ENCODE measurements at regions not wholly inside any gene's neighbourhood (a gene's known extent, or its start where the extent isn't known, plus 50 kb on each side); places are given as distances from the start of the nearest gene placed in this dataset.
"Not testable (repeated sequence)": the region's sequence is repeated elsewhere in the genome, so short reads cannot be mapped to it uniquely, and the experiment has no call there.

DNA sequence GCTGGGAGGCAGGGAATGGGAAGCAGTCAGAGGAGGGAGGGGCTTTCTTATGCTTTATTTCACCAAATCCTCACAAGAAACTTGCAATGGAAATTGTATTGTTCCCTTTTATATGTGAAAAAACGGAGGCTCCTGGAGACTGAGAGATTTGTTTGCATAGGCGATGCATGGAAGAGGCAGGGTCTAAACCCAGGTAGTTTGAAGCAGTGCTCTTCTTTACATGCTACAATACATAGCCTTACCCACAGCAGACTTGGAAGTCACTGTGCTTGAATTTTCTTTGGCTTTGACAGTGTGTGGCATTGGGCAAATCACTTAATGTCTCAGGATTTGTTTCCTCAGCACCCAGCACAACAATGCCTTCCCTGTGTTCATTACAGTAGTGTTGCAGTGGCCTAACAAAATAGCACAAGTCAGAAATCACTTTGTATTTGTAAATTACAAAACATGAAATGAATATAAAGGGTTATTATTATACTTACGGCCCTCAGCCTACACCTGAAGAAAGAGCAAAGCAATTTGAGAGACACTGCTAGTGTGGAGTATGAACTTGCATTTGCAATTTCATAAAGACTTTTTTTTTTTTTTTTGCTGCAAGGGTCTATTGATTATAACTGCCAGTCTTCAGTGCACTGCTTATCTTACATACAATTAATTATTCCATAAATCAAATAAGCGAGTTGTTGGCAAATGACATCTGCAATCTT, 646.4 kb upstream of the KCNMB2 start:
- Histone ChIP-seq H3K4me1 (ENCODE audit: control insufficient read depth in 3 of 3, insufficient read depth in 3 of 3, low read length in 3 of 3) (no peaks in the 10 kb centered on the region), H3K27ac (ENCODE audit: low read depth, low read length) (no peak overlapping the region), H3K9ac (ENCODE audit: low read depth in 1 of 3, low read length in 3 of 3) (no peak overlapping the region), H3K4me3 (ENCODE audit: low read length in 3 of 3) (no peak overlapping the region), H3K27me3 (ENCODE audit: control insufficient read depth in 3 of 3, insufficient read depth in 3 of 3, low read length in 3 of 3) (no peaks in the 10 kb centered on the region), H3K36me3 (ENCODE audit: control insufficient read depth in 3 of 3, insufficient read depth in 3 of 3, low read length in 3 of 3) (no peaks in the 10 kb centered on the region), H3K9me3 (ENCODE audit: control insufficient read depth in 3 of 3, low read length in 3 of 3) (no peaks in the 10 kb centered on the region)

DNA sequence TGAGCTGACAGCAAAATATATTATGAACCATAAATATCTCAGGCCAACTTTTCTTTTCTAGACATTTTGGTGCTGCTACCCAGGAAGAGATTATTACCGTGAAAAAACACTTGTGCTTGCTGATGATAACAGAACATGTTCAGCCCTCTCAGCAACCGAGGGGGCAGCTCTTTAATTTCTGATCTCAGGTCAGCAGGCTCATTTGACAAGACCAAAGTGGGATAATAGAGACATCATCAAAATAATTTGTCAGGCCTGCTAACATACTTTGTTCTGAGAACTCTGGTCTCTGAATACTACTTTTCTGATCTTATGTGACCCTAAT, 645.9 kb upstream of the KCNMB2 start:
- H3K27me3 ChIP-seq (ENCODE audit: control insufficient read depth in 3 of 3, insufficient read depth in 3 of 3, low read length in 3 of 3) = no peaks in the 10 kb centered on the region
- H3K27ac ChIP-seq (ENCODE audit: low read depth, low read length) = no peak overlapping the region
- no peak overlapping the region for H3K4me3 ChIP-seq (ENCODE audit: low read length in 3 of 3)
- no peaks in the 10 kb centered on the region for H3K9me3 ChIP-seq (ENCODE audit: control insufficient read depth in 3 of 3, low read length in 3 of 3)
- no peak overlapping the region for H3K9ac ChIP-seq (ENCODE audit: low read depth in 1 of 3, low read length in 3 of 3)
- no peaks in the 10 kb centered on the region for H3K36me3 ChIP-seq (ENCODE audit: control insufficient read depth in 3 of 3, insufficient read depth in 3 of 3, low read length in 3 of 3)
- no peaks in the 10 kb centered on the region for H3K4me1 ChIP-seq (ENCODE audit: control insufficient read depth in 3 of 3, insufficient read depth in 3 of 3, low read length in 3 of 3)

DNA sequence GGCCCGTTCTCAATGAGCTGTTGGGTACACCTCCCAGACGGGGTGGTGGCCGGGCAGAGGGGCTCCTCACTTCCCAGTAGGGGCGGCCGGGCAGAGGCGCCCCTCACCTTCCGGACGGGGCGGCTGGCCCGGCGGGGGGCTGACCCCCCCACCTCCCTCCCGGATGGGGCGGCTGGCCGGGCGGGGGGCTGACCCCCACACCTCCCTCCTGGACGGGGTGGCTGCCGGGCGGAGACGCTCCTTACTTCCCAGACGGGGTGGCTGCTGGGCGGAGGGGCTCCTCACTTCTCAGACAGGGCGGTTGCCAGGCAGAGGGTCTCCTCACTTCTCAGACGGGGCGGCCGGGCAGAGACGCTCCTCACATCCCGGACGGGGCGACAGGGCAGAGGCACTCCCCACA, 644.7 kb upstream of the KCNMB2 start:
- H3K27me3 ChIP-seq (ENCODE audit: control insufficient read depth in 3 of 3, insufficient read depth in 3 of 3, low read length in 3 of 3); H3K9ac ChIP-seq (ENCODE audit: low read depth in 1 of 3, low read length in 3 of 3); H3K4me1 ChIP-seq (ENCODE audit: control insufficient read depth in 3 of 3, insufficient read depth in 3 of 3, low read length in 3 of 3); H3K9me3 ChIP-seq (ENCODE audit: control insufficient read depth in 3 of 3, low read length in 3 of 3); H3K27ac ChIP-seq (ENCODE audit: low read depth, low read length); H3K36me3 ChIP-seq (ENCODE audit: control insufficient read depth in 3 of 3, insufficient read depth in 3 of 3, low read length in 3 of 3); H3K4me3 ChIP-seq (ENCODE audit: low read length in 3 of 3): not testable (repeated sequence)

DNA sequence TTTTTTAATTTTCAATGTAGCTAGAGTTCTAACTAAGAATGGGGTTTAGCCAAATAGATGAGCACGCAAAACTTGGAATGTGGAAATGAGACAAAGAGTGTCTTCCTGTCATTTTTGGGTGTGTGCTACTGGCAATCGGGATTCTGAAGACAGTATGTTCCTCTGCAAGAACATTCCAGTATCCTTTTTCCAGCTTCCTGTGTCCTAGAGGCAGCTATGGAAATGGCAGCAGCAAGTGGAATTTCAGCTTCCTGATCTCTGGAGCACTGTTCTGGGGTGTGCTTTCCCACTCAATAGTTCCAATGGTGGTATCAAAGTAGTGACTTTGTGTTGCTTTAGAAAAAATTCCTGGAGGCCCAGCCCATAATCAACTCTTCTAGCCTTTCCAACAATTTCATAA, 642.9 kb upstream of the KCNMB2 start:
- no peak overlapping the region for H3K9ac ChIP-seq (ENCODE audit: low read depth in 1 of 3, low read length in 3 of 3)
- H3K4me1 ChIP-seq (ENCODE audit: control insufficient read depth in 3 of 3, insufficient read depth in 3 of 3, low read length in 3 of 3) = no peaks in the 10 kb centered on the region
- H3K27ac ChIP-seq (ENCODE audit: low read depth, low read length) = no peak overlapping the region
- no peaks in the 10 kb centered on the region for H3K36me3 ChIP-seq (ENCODE audit: control insufficient read depth in 3 of 3, insufficient read depth in 3 of 3, low read length in 3 of 3)
- no peaks in the 10 kb centered on the region for H3K27me3 ChIP-seq (ENCODE audit: control insufficient read depth in 3 of 3, insufficient read depth in 3 of 3, low read length in 3 of 3)
- H3K4me3 ChIP-seq (ENCODE audit: low read length in 3 of 3) = no peak overlapping the region
- peaks cover 0 to 4% (median 4%) of the 10 kb centered on the region in 3 donors for H3K9me3 ChIP-seq (ENCODE audit: control insufficient read depth in 3 of 3, low read length in 3 of 3)

DNA sequence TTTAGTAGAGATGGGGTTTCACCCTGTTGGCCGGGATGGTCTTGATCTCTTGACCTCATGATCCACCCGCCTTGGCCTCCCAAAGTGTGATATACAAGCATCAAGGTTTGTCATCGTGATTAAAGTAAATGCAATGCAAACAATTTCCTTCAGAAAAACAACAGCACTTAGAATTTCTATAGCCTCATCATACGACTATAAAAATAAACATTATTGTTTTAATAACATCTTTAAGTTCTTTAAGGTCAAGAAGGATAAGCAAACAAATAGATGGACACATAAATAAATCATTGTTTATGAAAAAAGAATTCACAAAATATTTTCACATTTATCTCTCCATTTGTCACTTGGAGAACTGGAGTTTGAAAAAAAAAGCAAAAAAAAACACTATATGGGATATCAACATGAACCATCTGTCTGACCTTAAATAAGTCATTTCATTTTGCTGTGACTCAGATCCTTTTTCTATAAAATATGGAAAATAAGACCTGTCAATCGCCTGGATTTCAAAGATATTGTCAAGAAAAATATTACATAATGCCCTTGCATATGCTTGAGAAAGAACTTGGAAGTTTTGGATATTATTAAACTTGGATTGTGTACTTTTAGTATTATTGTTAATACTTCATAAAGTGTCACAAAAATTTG, 642.0 kb upstream of the KCNMB2 start:
- H3K27ac ChIP-seq (ENCODE audit: low read depth, low read length) = no peak overlapping the region
- no peak overlapping the region for H3K9ac ChIP-seq (ENCODE audit: low read depth in 1 of 3, low read length in 3 of 3)
- H3K9me3 ChIP-seq (ENCODE audit: control insufficient read depth in 3 of 3, low read length in 3 of 3) = peaks cover 4 to 8% (median 6%) of the 10 kb centered on the region in 3 donors
- H3K4me3 ChIP-seq (ENCODE audit: low read length in 3 of 3) = no peak overlapping the region
- no peaks in the 10 kb centered on the region for H3K27me3 ChIP-seq (ENCODE audit: control insufficient read depth in 3 of 3, insufficient read depth in 3 of 3, low read length in 3 of 3)
- H3K4me1 ChIP-seq (ENCODE audit: control insufficient read depth in 3 of 3, insufficient read depth in 3 of 3, low read length in 3 of 3) = no peaks in the 10 kb centered on the region
- no peaks in the 10 kb centered on the region for H3K36me3 ChIP-seq (ENCODE audit: control insufficient read depth in 3 of 3, insufficient read depth in 3 of 3, low read length in 3 of 3)

DNA sequence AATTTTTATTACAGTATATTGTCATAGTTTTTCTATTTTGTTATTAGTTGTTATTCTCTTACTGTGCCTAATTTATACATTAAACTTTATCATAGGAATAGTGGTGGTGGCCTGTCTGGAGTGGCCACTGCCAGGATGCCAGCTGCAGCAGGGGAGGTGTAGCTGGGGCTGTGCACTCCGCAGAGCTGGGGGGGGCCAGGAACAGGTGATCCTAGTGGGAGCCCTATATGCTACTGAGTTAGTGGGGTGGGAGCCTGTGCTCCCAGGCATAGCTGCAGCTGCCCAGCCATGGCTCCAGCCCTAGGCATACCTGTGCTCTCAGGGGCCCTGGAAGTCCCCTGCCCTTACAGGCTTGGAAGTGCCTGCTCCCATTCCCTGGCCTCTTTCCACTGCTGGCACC, 638.1 kb upstream of the KCNMB2 start:
- Histone ChIP-seq H3K27ac (ENCODE audit: low read depth, low read length) (no peak overlapping the region), H3K4me1 (ENCODE audit: control insufficient read depth in 3 of 3, insufficient read depth in 3 of 3, low read length in 3 of 3) (no peaks in the 10 kb centered on the region), H3K36me3 (ENCODE audit: control insufficient read depth in 3 of 3, insufficient read depth in 3 of 3, low read length in 3 of 3) (no peaks in the 10 kb centered on the region), H3K27me3 (ENCODE audit: control insufficient read depth in 3 of 3, insufficient read depth in 3 of 3, low read length in 3 of 3) (no peaks in the 10 kb centered on the region), H3K9me3 (ENCODE audit: control insufficient read depth in 3 of 3, low read length in 3 of 3) (peaks cover 6 to 13% (median 9%) of the 10 kb centered on the region in 3 donors), H3K4me3 (ENCODE audit: low read length in 3 of 3) (no peak overlapping the region), H3K9ac (ENCODE audit: low read depth in 1 of 3, low read length in 3 of 3) (no peak overlapping the region)

DNA sequence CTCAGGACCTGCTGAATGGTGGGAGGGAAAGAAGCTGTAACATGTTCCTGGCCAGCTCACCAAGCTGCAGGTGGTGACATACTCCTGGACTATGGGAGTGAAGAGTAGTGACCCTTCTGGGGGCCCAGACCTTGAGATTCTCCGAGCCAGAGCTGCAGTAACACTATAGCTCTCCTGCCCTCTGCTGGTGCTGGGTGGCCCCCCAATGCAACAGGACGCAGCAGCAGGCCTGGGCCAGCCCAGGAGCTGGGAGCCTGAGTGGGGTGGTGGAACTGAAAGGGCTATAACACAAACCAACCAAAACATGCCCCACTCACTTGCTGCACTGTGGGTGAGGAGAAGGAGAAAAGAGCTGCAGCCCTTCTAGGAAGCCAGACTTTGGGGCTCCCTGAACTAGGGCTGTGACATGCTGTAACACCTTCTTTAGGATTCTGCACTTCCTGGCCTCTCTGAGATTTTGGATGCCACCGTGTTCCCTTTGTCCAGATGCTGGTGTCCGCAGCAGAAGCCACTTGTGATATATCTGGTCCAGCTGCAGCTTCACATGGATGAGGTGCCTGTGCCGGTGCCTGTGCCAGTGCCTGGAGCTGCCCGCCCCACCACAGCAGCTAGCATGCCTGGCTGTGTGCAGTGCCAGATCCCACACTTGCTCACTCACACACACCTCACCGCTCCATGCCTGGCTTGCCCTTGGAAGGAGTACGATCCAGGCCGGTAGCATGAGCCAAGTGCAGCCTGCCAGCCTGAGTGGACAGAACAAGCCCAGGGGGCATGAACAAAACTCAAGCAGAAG, 636.8 kb upstream of the KCNMB2 start:
- H3K4me1 ChIP-seq (ENCODE audit: control insufficient read depth in 3 of 3, insufficient read depth in 3 of 3, low read length in 3 of 3) = no peaks in the 10 kb centered on the region
- H3K9me3 ChIP-seq (ENCODE audit: control insufficient read depth in 3 of 3, low read length in 3 of 3) = peaks cover 6 to 13% (median 9%) of the 10 kb centered on the region in 3 donors
- no peak overlapping the region for H3K4me3 ChIP-seq (ENCODE audit: low read length in 3 of 3)
- no peak overlapping the region for H3K9ac ChIP-seq (ENCODE audit: low read depth in 1 of 3, low read length in 3 of 3)
- no peak overlapping the region for H3K27ac ChIP-seq (ENCODE audit: low read depth, low read length)
- no peaks in the 10 kb centered on the region for H3K36me3 ChIP-seq (ENCODE audit: control insufficient read depth in 3 of 3, insufficient read depth in 3 of 3, low read length in 3 of 3)
- no peaks in the 10 kb centered on the region for H3K27me3 ChIP-seq (ENCODE audit: control insufficient read depth in 3 of 3, insufficient read depth in 3 of 3, low read length in 3 of 3)

DNA sequence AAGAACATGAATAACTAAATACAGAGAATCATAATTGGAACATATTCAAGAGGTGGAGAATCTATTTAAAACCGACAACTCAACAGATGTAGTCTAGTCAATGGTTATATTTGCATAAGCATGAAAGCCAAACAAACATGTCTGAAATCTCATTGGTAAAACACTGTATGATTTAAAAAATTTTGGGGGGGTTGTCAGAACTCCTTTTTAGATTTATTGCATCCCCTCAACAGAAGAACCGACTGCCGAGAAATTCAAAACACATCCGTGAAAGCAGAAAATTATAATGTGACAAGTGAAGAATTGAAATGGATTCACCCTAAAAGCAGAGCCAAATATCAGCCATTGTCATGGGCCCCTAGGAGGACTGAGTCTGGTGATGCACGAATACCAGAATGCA, 633.4 kb upstream of the KCNMB2 start:
- Histone ChIP-seq H3K9me3 (ENCODE audit: control insufficient read depth in 3 of 3, low read length in 3 of 3) (peaks cover 5 to 10% (median 6%) of the 10 kb centered on the region in 3 donors), H3K9ac (ENCODE audit: low read depth in 1 of 3, low read length in 3 of 3) (no peak overlapping the region), H3K27me3 (ENCODE audit: control insufficient read depth in 3 of 3, insufficient read depth in 3 of 3, low read length in 3 of 3) (no peaks in the 10 kb centered on the region), H3K4me3 (ENCODE audit: low read length in 3 of 3) (no peak overlapping the region), H3K36me3 (ENCODE audit: control insufficient read depth in 3 of 3, insufficient read depth in 3 of 3, low read length in 3 of 3) (no peaks in the 10 kb centered on the region), H3K4me1 (ENCODE audit: control insufficient read depth in 3 of 3, insufficient read depth in 3 of 3, low read length in 3 of 3) (peaks cover 0 to 9% (median 0%) of the 10 kb centered on the region in 3 donors), H3K27ac (ENCODE audit: low read depth, low read length) (no peak overlapping the region)

DNA sequence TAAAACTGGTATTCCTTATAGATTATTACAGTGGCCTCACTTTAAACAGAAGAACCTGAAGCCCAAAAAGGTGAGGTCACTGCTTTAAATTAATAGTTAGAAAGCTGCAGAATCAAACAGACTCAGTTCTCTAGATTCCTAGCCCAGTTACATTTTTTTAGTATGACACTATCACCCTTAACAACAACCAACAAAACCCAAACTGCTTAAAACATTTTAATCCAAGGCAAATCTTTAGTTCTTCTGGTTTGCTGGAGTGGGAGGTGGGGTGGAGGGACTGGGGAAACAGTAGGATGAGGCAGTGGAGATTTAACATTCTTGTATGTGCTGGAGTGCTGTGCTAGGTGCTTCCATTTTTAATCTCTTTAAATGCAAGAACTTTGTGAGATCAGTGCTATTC, 631.6 kb upstream of the KCNMB2 start:
- Histone ChIP-seq H3K27ac (ENCODE audit: low read depth, low read length) (no peak overlapping the region), H3K9ac (ENCODE audit: low read depth in 1 of 3, low read length in 3 of 3) (no peak overlapping the region)

More for the DNA sequence above, 631.6 kb upstream of the KCNMB2 start:
- Histone ChIP-seq H3K27me3 (ENCODE audit: control insufficient read depth in 3 of 3, insufficient read depth in 3 of 3, low read length in 3 of 3) (no peaks in the 10 kb centered on the region), H3K36me3 (ENCODE audit: control insufficient read depth in 3 of 3, insufficient read depth in 3 of 3, low read length in 3 of 3) (no peaks in the 10 kb centered on the region), H3K4me1 (ENCODE audit: control insufficient read depth in 3 of 3, insufficient read depth in 3 of 3, low read length in 3 of 3) (peaks cover 0 to 9% (median 0%) of the 10 kb centered on the region in 3 donors), H3K4me3 (ENCODE audit: low read length in 3 of 3) (no peak overlapping the region), H3K9me3 (ENCODE audit: control insufficient read depth in 3 of 3, low read length in 3 of 3) (peaks cover 0 to 5% (median 4%) of the 10 kb centered on the region in 3 donors)

Measured in skeletal muscle tissue (tissue), 3 donors.